IMR-90 (cell line): ENCODE measurements at regions not wholly inside any gene's neighbourhood (a gene's known extent, or its start where the extent isn't known, plus 50 kb on each side); places are given as distances from the start of the nearest gene placed in this dataset.
A peak's percentile ranks its signal among the peaks of the same experiment; 100 is the strongest.
"Not testable (repeated sequence)": the region's sequence is repeated elsewhere in the genome, so short reads cannot be mapped to it uniquely, and the experiment has no call there.

ENCODE experiments used
- ATAC-seq: fragments of 200-7000 bp; cut with Tn5 transposase; 2 replicates; pipeline ENCODE4 v1.9.1; 2020; ENCODE audit warnings: low read depth, mild to moderate bottlenecking, moderate library complexity
- BruUV-seq: library from RNA; stranded (reverse); fragments of 400-500 nt; replicated peaks from 2 replicates; lab custom pipeline; 2021; lab: Mats Ljungman, UMichigan
- CTCF ChIA-PET: fragments of 300-600 bp; formaldehyde crosslinking; extraction: SDS; loops from one replicate; lab custom pipeline; 2021; ENCODE audit warnings: antibody characterized with exemption; lab: Yijun Ruan, JAX
- POLR2A ChIA-PET: fragments of 300-600 bp; sonication (Branson Sonifier 250); formaldehyde crosslinking; loops from one replicate; lab custom pipeline; 2022; ENCODE audit warnings: antibody characterized with exemption; ENCODE audit not compliant: unreplicated experiment; lab: Charles Lee
- DNase-seq: peaks from one replicate; pipeline ENCODE4 v3.0.0; 2013
- H2AFZ ChIP-seq: replicated peaks from 2 replicates; pipeline ENCODE3; 2013; ENCODE audit warnings: low read length, mild to moderate bottlenecking; ENCODE audit not compliant: poor library complexity
- H2AK5ac ChIP-seq: 2 replicates; pipeline ENCODE4 v1.6.1; 2013; ENCODE audit warnings: low read depth, low read length, inconsistent platforms
- H2AK9ac ChIP-seq: replicated peaks from 2 replicates; pipeline ENCODE3; 2013; ENCODE audit warnings: mild to moderate bottlenecking, low read depth, low read length, moderate library complexity; ENCODE audit not compliant: poor library complexity
- H2BK120ac ChIP-seq: 2 replicates; pipeline ENCODE4 v1.6.1; 2013; ENCODE audit warnings: low read depth, low read length, inconsistent platforms
- H2BK15ac ChIP-seq: 3 replicates; pipeline ENCODE4 v1.6.1; 2013; ENCODE audit warnings: low read depth, low read length, inconsistent platforms
- H2BK20ac ChIP-seq: 2 replicates; pipeline ENCODE4 v1.6.1; 2013; ENCODE audit warnings: low read depth, mild to moderate bottlenecking, inconsistent platforms, low read length, moderate library complexity
- H2BK5ac ChIP-seq: 2 replicates; pipeline ENCODE4 v1.6.1; 2013; ENCODE audit warnings: mild to moderate bottlenecking, low read depth, low read length, inconsistent platforms; ENCODE audit not compliant: poor library complexity, severe bottlenecking
- H3K14ac ChIP-seq: replicated peaks from 2 replicates; pipeline ENCODE4 v1.6.1; 2013; ENCODE audit warnings: low read depth, low read length, inconsistent platforms
- H3K18ac ChIP-seq: 2 replicates; pipeline ENCODE4 v1.6.1; 2013; ENCODE audit warnings: low read depth, low read length, control low read depth
- H3K23ac ChIP-seq: 2 replicates; pipeline ENCODE4 v1.6.1; 2013; ENCODE audit warnings: low read depth, low read length, inconsistent platforms
- H3K27ac ChIP-seq: 2 replicates; pipeline ENCODE4 v1.5.1; 2013; ENCODE audit warnings: mild to moderate bottlenecking, control low read depth, low read length; ENCODE audit not compliant: insufficient read depth
- H3K27me3 ChIP-seq: 2 replicates; pipeline ENCODE4 v1.6.1; 2013; ENCODE audit warnings: low read length; ENCODE audit not compliant: control insufficient read depth, insufficient read depth
- H3K36me3 ChIP-seq: 2 replicates; pipeline ENCODE4 v1.6.1; 2013; ENCODE audit warnings: low read length, mixed read lengths; ENCODE audit not compliant: control insufficient read depth, insufficient read depth
- H3K4ac ChIP-seq: 2 replicates; pipeline ENCODE4 v1.6.1; 2013; ENCODE audit warnings: low read depth, low read length, inconsistent platforms
- H3K4me1 ChIP-seq: 2 replicates; pipeline ENCODE4 v1.6.1; 2013; ENCODE audit warnings: low read length, mixed read lengths; ENCODE audit not compliant: control insufficient read depth, insufficient read depth
- H3K4me2 ChIP-seq: 2 replicates; pipeline ENCODE4 v1.6.1; 2013; ENCODE audit warnings: low read depth, mild to moderate bottlenecking, control low read depth, low read length, moderate library complexity
- H3K4me3 ChIP-seq: 2 replicates; pipeline ENCODE4 v1.5.1; 2013; ENCODE audit warnings: low read depth, mild to moderate bottlenecking, control low read depth, low read length, moderate library complexity; ENCODE audit not compliant: insufficient read depth
- H3K56ac ChIP-seq: 2 replicates; pipeline ENCODE4 v1.6.1; 2013; ENCODE audit warnings: low read length, inconsistent platforms; ENCODE audit not compliant: insufficient read depth; ENCODE audit errors: extremely low read depth
- H3K79me1 ChIP-seq, 2 experiments: 2 replicates each; pipeline ENCODE4 v1.6.1; 2013; ENCODE audit warnings: low read length in 2 of 2, inconsistent platforms in 1 of 2, low read depth in 1 of 2
- H3K9ac ChIP-seq: 2 replicates; pipeline ENCODE4 v1.6.1; 2013; ENCODE audit warnings: low read depth, low read length, control low read depth
- H3K9me1 ChIP-seq: 2 replicates; pipeline ENCODE4 v1.6.1; 2013; ENCODE audit warnings: low read length, inconsistent platforms; ENCODE audit not compliant: insufficient read depth
- H3K9me3 ChIP-seq: 2 replicates; pipeline ENCODE4 v1.6.1; 2013; ENCODE audit warnings: low read length; ENCODE audit not compliant: control insufficient read depth, insufficient read depth
- H4K20me1 ChIP-seq: 2 replicates; pipeline ENCODE4 v1.6.1; 2013; ENCODE audit warnings: low read length, inconsistent platforms; ENCODE audit not compliant: insufficient read depth
- H4K5ac ChIP-seq: 2 replicates; pipeline ENCODE4 v1.6.1; 2013; ENCODE audit warnings: mild to moderate bottlenecking, low read depth, low read length, control low read depth
- H4K8ac ChIP-seq, 2 experiments: 2 replicates each; pipeline ENCODE4 v1.6.1; 2013; ENCODE audit warnings: low read depth in 2 of 2, low read length in 2 of 2, control low read depth in 1 of 2, inconsistent platforms in 1 of 2
- H4K91ac ChIP-seq: 2 replicates; pipeline ENCODE4 v1.6.1; 2013; ENCODE audit warnings: low read depth, low read length, inconsistent platforms; ENCODE audit not compliant: insufficient read depth
- dilution Hi-C: fragments of 300-500 bp; cut with HindIII; formaldehyde crosslinking; loops from one replicate; pipeline ENCODE4 v1.14.3; 2018; ENCODE audit warnings: low sequenced_read_pairs; ENCODE audit not compliant: unreplicated experiment
- in situ Hi-C: fragments of 300-500 bp; cut with MboI; formaldehyde crosslinking; loops from 3 replicates; pipeline ENCODE4 v1.14.3; 2019; ENCODE audit warnings: low sequenced_read_pairs, inconsistent platforms, mixed read lengths
- intact Hi-C: fragments of 100-400 bp; cut with micrococcal nuclease; formaldehyde crosslinking; loops from 2 replicates; pipeline ENCODE4 v1.10.0; 2022

- H3K9me3 ChIP-seq, H3K4me1 ChIP-seq, H3K27ac ChIP-seq, POLR2A ChIA-PET, H4K5ac ChIP-seq, H3K14ac ChIP-seq, ATAC-seq, DNase-seq, H3K23ac ChIP-seq, H4K91ac ChIP-seq, H3K27me3 ChIP-seq, H2BK15ac ChIP-seq, H3K4me3 ChIP-seq, H2AK5ac ChIP-seq, H3K9me1 ChIP-seq, H2AK9ac ChIP-seq, H3K36me3 ChIP-seq, H2AFZ ChIP-seq, H2BK5ac ChIP-seq, H3K9ac ChIP-seq, H4K20me1 ChIP-seq, BruUV-seq, in situ Hi-C loops, H3K56ac ChIP-seq, dilution Hi-C loops, H3K18ac ChIP-seq, H3K79me1 ChIP-seq, H4K8ac ChIP-seq, H3K4me2 ChIP-seq: not testable (repeated sequence)
- Histone ChIP-seq H2BK20ac (peak overlapping the region; percentile 44; the same call in 1 of the 2 replicates), H3K4ac (0 out of 2 replicates have a peak overlapping the region, but pooled peaks have one; percentile 54), H2BK120ac (peak overlapping the region; percentile 69; the same call in 1 of the 2 replicates)
- CTCF ChIA-PET = interaction anchor here (1.8 kb wide), 1 partner anchor 91 kb away, joined by 6 read pairs; no protein-coding TSS in a partner anchor
- intact Hi-C loops = loop anchor here (10.0 kb wide), 1 partner anchor 193 kb away; no protein-coding TSS in a partner anchor
Observed at GRCh38 chr5:53172073-53172472, 62.5 kb upstream of the MOCS2 start.
